DMS114 treated with DMSO at 0.1 percent for 48 hours (cell line): ENCODE measurements at regions not wholly inside any gene's neighbourhood (a gene's known extent, or its start where the extent isn't known, plus 50 kb on each side); places are given as distances from the start of the nearest gene placed in this dataset.

Experiments
- DNase-seq: peaks from one replicate; lab custom pipeline; 2025; ENCODE audit not compliant: unreplicated experiment; lab: John Stamatoyannopoulos, UW

- DNase-seq: no peak
These were observed 523.9 kb downstream of the ANKRD50 start for GRCh38 chr4:124188595-124188994.

- no peak for DNase-seq
These were observed 523.0 kb downstream of the ANKRD50 start for GRCh38 chr4:124189545-124189944.

GRCh38 chr4:124191329-124191728 lies 521.2 kb downstream of the ANKRD50 start:
- DNase-seq: no peak

- no peak for DNase-seq
These were observed 520.0 kb downstream of the ANKRD50 start for GRCh38 chr4:124192544-124192943.

GRCh38 chr4:124199185-124199584 lies 513.3 kb downstream of the ANKRD50 start:
- DNase-seq: no peak

GRCh38 chr4:124199755-124200154 lies 512.8 kb downstream of the ANKRD50 start:
- DNase-seq: no peak

GRCh38 chr4:124201636-124202035 lies 510.9 kb downstream of the ANKRD50 start:
- no peak for DNase-seq

- no peak for DNase-seq
These were observed 510.4 kb downstream of the ANKRD50 start for GRCh38 chr4:124202099-124202498.

GRCh38 chr4:124203613-124204238 lies 508.8 kb downstream of the ANKRD50 start:
- DNase-seq: no peak

GRCh38 chr4:124206779-124207605 lies 505.5 kb downstream of the ANKRD50 start:
- DNase-seq: no peak

- no peak for DNase-seq
These were observed 503.3 kb downstream of the ANKRD50 start for GRCh38 chr4:124209211-124209610.

GRCh38 chr4:124209626-124210025 lies 502.9 kb downstream of the ANKRD50 start:
- no peak for DNase-seq

- no peak for DNase-seq
These were observed 501.8 kb downstream of the ANKRD50 start for GRCh38 chr4:124210746-124211145.

- no peak for DNase-seq
These were observed 499.5 kb downstream of the ANKRD50 start for GRCh38 chr4:124212815-124213630.

- no peak for DNase-seq
These were observed 493.1 kb downstream of the ANKRD50 start for GRCh38 chr4:124219389-124219788.

- no peak for DNase-seq
These were observed 488.3 kb downstream of the ANKRD50 start for GRCh38 chr4:124224256-124224655.

GRCh38 chr4:124227981-124228380 lies 484.6 kb downstream of the ANKRD50 start:
- DNase-seq: no peak

GRCh38 chr4:124230268-124230667 lies 482.3 kb downstream of the ANKRD50 start:
- no peak for DNase-seq

- no peak for DNase-seq
These were observed 477.8 kb downstream of the ANKRD50 start for GRCh38 chr4:124234771-124235170.

GRCh38 chr4:124243671-124244366 lies 468.7 kb downstream of the ANKRD50 start:
- no peak for DNase-seq

GRCh38 chr4:124253080-124253479 lies 459.5 kb downstream of the ANKRD50 start:
- DNase-seq: no peak
